H9 (cell line): ENCODE measurements at regions not wholly inside any gene's neighbourhood (a gene's known extent, or its start where the extent isn't known, plus 50 kb on each side); places are given as distances from the start of the nearest gene placed in this dataset.

Source experiments
- DNase-seq: peaks from one replicate; pipeline ENCODE4 v3.0.0-alpha.2; 2017
- H2AFZ ChIP-seq: one replicate; pipeline ENCODE4 v1.6.1; 2013; ENCODE audit warnings: mild to moderate bottlenecking, low read length, control low read depth, moderate library complexity
- H2AK5ac ChIP-seq: 2 replicates; pipeline ENCODE4 v1.6.1; 2013; ENCODE audit warnings: low read length, control low read depth, mixed read lengths; ENCODE audit not compliant: insufficient read length
- H2BK120ac ChIP-seq: one replicate; pipeline ENCODE4 v1.6.1; 2013; ENCODE audit warnings: low read depth, mild to moderate bottlenecking, low read length, control low read depth, inconsistent platforms; ENCODE audit not compliant: poor library complexity, severe bottlenecking
- H2BK12ac ChIP-seq: 2 replicates; pipeline ENCODE4 v1.6.1; 2013; ENCODE audit warnings: low read length, control low read depth, mixed read lengths, low read depth; ENCODE audit not compliant: insufficient read length
- H2BK15ac ChIP-seq: 2 replicates; pipeline ENCODE4 v1.6.1; 2013; ENCODE audit warnings: low read depth, low read length, control low read depth
- H2BK20ac ChIP-seq: one replicate; pipeline ENCODE4 v1.6.1; 2013; ENCODE audit warnings: low read depth, mild to moderate bottlenecking, low read length, control low read depth, inconsistent platforms; ENCODE audit not compliant: poor library complexity, severe bottlenecking
- H2BK5ac ChIP-seq: 2 replicates; pipeline ENCODE4 v1.6.1; 2013; ENCODE audit warnings: low read length, control low read depth, mixed read lengths; ENCODE audit not compliant: insufficient read length
- H3K14ac ChIP-seq: 2 replicates; pipeline ENCODE4 v1.6.1; 2013; ENCODE audit warnings: low read length, control low read depth; ENCODE audit not compliant: insufficient read depth
- H3K18ac ChIP-seq: 2 replicates; pipeline ENCODE4 v1.6.1; 2013; ENCODE audit warnings: low read depth, mild to moderate bottlenecking, mixed read lengths, low read length, control low read depth; ENCODE audit not compliant: insufficient read length
- H3K23ac ChIP-seq: 2 replicates; pipeline ENCODE4 v1.6.1; 2013; ENCODE audit warnings: low read length, control low read depth, mixed read lengths, low read depth; ENCODE audit not compliant: insufficient read length
- H3K23me2 ChIP-seq: 2 replicates; pipeline ENCODE4 v1.6.1; 2013; ENCODE audit warnings: low read depth, mild to moderate bottlenecking, mixed read lengths, low read length, control low read depth; ENCODE audit not compliant: insufficient read length, poor library complexity, severe bottlenecking
- H3K27ac ChIP-seq: 2 replicates; pipeline ENCODE4 v1.5.1; 2013; ENCODE audit warnings: low read length, control low read depth, mixed read lengths, low read depth; ENCODE audit not compliant: insufficient read length
- H3K27me3 ChIP-seq: 2 replicates; pipeline ENCODE4 v1.6.1; 2013; ENCODE audit warnings: low read length, control low read depth, inconsistent platforms; ENCODE audit not compliant: insufficient read depth
- H3K4ac ChIP-seq: 2 replicates; pipeline ENCODE4 v1.6.1; 2013; ENCODE audit warnings: low read depth, mild to moderate bottlenecking, control low read depth, inconsistent platforms, low read length, moderate library complexity
- H3K4me1 ChIP-seq: 2 replicates; pipeline ENCODE4 v1.6.1; 2013; ENCODE audit warnings: low read length, control low read depth, inconsistent platforms; ENCODE audit not compliant: insufficient read depth
- H3K4me2 ChIP-seq: 2 replicates; pipeline ENCODE4 v1.6.1; 2013; ENCODE audit warnings: low read length, control low read depth, mixed read lengths; ENCODE audit not compliant: insufficient read length, insufficient read depth
- H3K56ac ChIP-seq: 2 replicates; pipeline ENCODE4 v1.6.1; 2013; ENCODE audit warnings: low read depth, mild to moderate bottlenecking, mixed read lengths, low read length, control low read depth; ENCODE audit not compliant: insufficient read length
- H3K79me1 ChIP-seq: 2 replicates; pipeline ENCODE4 v1.6.1; 2013; ENCODE audit warnings: low read depth, mild to moderate bottlenecking, moderate library complexity, low read length, control low read depth, inconsistent platforms; ENCODE audit not compliant: insufficient read depth, poor library complexity, severe bottlenecking
- H3K79me2 ChIP-seq: 2 replicates; pipeline ENCODE4 v1.6.1; 2013; ENCODE audit warnings: low read length, control low read depth, inconsistent platforms; ENCODE audit not compliant: insufficient read depth
- H3K9ac ChIP-seq: 2 replicates; pipeline ENCODE4 v1.6.1; 2013; ENCODE audit warnings: low read length, control low read depth, mixed read lengths; ENCODE audit not compliant: insufficient read length; ENCODE audit errors: extremely low read depth
- H3K9me3 ChIP-seq: one replicate; pipeline ENCODE4 v1.6.1; 2013; ENCODE audit warnings: low read depth, low read length, inconsistent platforms; ENCODE audit not compliant: control insufficient read depth
- H3T11ph ChIP-seq: one replicate; pipeline ENCODE4 v1.6.1; 2013; ENCODE audit warnings: mild to moderate bottlenecking, low read length, control low read depth, inconsistent platforms
- H4K20me1 ChIP-seq: one replicate; pipeline ENCODE4 v1.6.1; 2013; ENCODE audit not compliant: control insufficient read depth, insufficient read length, insufficient read depth
- H4K5ac ChIP-seq: 2 replicates; pipeline ENCODE4 v1.6.1; 2013; ENCODE audit warnings: low read depth, mild to moderate bottlenecking, mixed read lengths, low read length, control low read depth; ENCODE audit not compliant: insufficient read length
- H4K8ac ChIP-seq: replicated peaks from 2 replicates; pipeline ENCODE4 v1.6.1; 2013; ENCODE audit warnings: low read length, control low read depth, mixed read lengths, low read depth; ENCODE audit not compliant: insufficient read length
- H4K91ac ChIP-seq: 2 replicates; pipeline ENCODE4 v1.6.1; 2013; ENCODE audit warnings: low read depth, mild to moderate bottlenecking, moderate library complexity, mixed read lengths, low read length, control low read depth; ENCODE audit not compliant: insufficient read length
- H3K27ac Mint-ChIP-seq, 3 experiments: 2 replicates in 2 of 3; 3 replicates in 1 of 3; pipeline ENCODE4 v1.8.0; 2020 to 2021; ENCODE audit warnings: mixed read lengths in 3 of 3, mild to moderate bottlenecking in 1 of 3, moderate library complexity in 1 of 3
- H3K27me3 Mint-ChIP-seq: 2 replicates; pipeline ENCODE4 v1.8.0; 2021; ENCODE audit warnings: low read depth, mild to moderate bottlenecking, moderate library complexity, mixed read lengths
- H3K36me3 Mint-ChIP-seq, 3 experiments: 2 replicates in 2 of 3; 3 replicates in 1 of 3; pipeline ENCODE4 v1.8.0; 2020 to 2021; ENCODE audit warnings: low read depth in 3 of 3, mixed read lengths in 3 of 3; ENCODE audit not compliant: insufficient read depth in 1 of 3
- H3K4me1 Mint-ChIP-seq, 2 experiments: 2 replicates each; pipeline ENCODE4 v1.8.0; 2020; ENCODE audit warnings: mixed read lengths in 2 of 2
- H3K4me3 Mint-ChIP-seq, 2 experiments: 2 replicates in 1 of 2; 3 replicates in 1 of 2; pipeline ENCODE4 v1.8.0; 2020 to 2021; ENCODE audit warnings: mild to moderate bottlenecking in 2 of 2, mixed read lengths in 2 of 2, moderate library complexity in 1 of 2
- H3K9me3 Mint-ChIP-seq, 2 experiments: 2 replicates in 1 of 2; 3 replicates in 1 of 2; pipeline ENCODE4 v1.8.0; 2020; ENCODE audit warnings: mild to moderate bottlenecking in 2 of 2, mixed read lengths in 2 of 2, moderate library complexity in 1 of 2
- CTCF ChIP-seq: fragments of 200-600 bp; sonication (generic); conservative IDR thresholded peaks from 3 replicates; pipeline ENCODE4 v1.8.0; 2021; ENCODE audit warnings: antibody characterized with exemption, mild to moderate bottlenecking
- WGBS: extraction: QIAGEN DNeasy Blood & Tissue Kit; methylation state at CpG from one replicate; pipeline ENCODE4 v1.1.7; 2013; ENCODE audit warnings: missing lambda C conversion rate, low lambda C conversion rate, mixed read lengths; ENCODE audit not compliant: insufficient read length; ENCODE audit errors: extremely low coverage; 5-methylcytosine and 5-hydroxymethylcytosine counted together

GRCh38 chr3:168812234-168812633, 716.5 kb upstream of the GOLIM4 start:
- no peak overlapping the region for H2BK15ac ChIP-seq
- peaks cover 0 to 2% (median 0%) of the 10 kb centered on the region in 3 experiments; a peak in 1 of 7 replicates for H3K36me3 Mint-ChIP-seq
- H3K4me1 ChIP-seq: peaks cover 10% of the 10 kb centered on the region
- H2BK5ac ChIP-seq: no peak overlapping the region
- H3K4me1 Mint-ChIP-seq: peaks cover 60 to 73% of the 10 kb centered on the region in 2 experiments
- H4K91ac ChIP-seq: no peak overlapping the region
- no peak overlapping the region for H3K18ac ChIP-seq
- no peaks in the 10 kb centered on the region for H3K27me3 ChIP-seq
- H3K4me3 Mint-ChIP-seq: no peak overlapping the region
- H2BK120ac ChIP-seq: no peak overlapping the region
- H3K23ac ChIP-seq: no peak overlapping the region
- no peak overlapping the region for H3K27ac ChIP-seq
- no peaks in the 10 kb centered on the region for H3K9me3 ChIP-seq
- H4K8ac ChIP-seq: no peak overlapping the region
- H3T11ph ChIP-seq: no peak overlapping the region
- no peaks in the 10 kb centered on the region for H3K79me2 ChIP-seq
- no CpG with 5 or more reads among the region's 3 CpGs for WGBS
- no peak for TF ChIP-seq CTCF
- peak overlapping the region in 2 of 3 experiments; percentile 74 to 94; a peak in 5 of 7 replicates for H3K27ac Mint-ChIP-seq
- H3K4me2 ChIP-seq: no peak overlapping the region
- H3K79me1 ChIP-seq: no peaks in the 10 kb centered on the region
- no peak overlapping the region for H2BK20ac ChIP-seq
- no peaks in the 10 kb centered on the region for H3K9me3 Mint-ChIP-seq
- no peak overlapping the region for H3K9ac ChIP-seq
- H2BK12ac ChIP-seq: no peak overlapping the region
- no peak overlapping the region for H2AK5ac ChIP-seq
- H3K56ac ChIP-seq: no peak overlapping the region
- peak; percentile 67 for DNase-seq
- H3K4ac ChIP-seq: no peak overlapping the region
- H3K14ac ChIP-seq: no peak overlapping the region
- no peak overlapping the region for H4K5ac ChIP-seq
- H4K20me1 ChIP-seq: no peaks in the 10 kb centered on the region
- H2AFZ ChIP-seq: no peak overlapping the region
- H3K27me3 Mint-ChIP-seq: no peaks in the 10 kb centered on the region
- no peaks in the 10 kb centered on the region for H3K23me2 ChIP-seq
